Pons (tissue), 1 donor: ENCODE measurements at regions not wholly inside any gene's neighbourhood (a gene's known extent, or its start where the extent isn't known, plus 50 kb on each side); places are given as distances from the start of the nearest gene placed in this dataset.

Source experiments
- DNase-seq: peaks from one replicate; pipeline ENCODE4 v3.0.0-alpha.2; 2016; ENCODE audit warnings: low spot score

- peak; percentile 6 for DNase-seq
Measured at GRCh38 chr7:109126404-109127050, 556.9 kb downstream of the DNAJB9 start.

GRCh38 chr7:109127145-109127544 lies 557.5 kb downstream of the DNAJB9 start:
- DNase-seq, result no peak

DNA sequence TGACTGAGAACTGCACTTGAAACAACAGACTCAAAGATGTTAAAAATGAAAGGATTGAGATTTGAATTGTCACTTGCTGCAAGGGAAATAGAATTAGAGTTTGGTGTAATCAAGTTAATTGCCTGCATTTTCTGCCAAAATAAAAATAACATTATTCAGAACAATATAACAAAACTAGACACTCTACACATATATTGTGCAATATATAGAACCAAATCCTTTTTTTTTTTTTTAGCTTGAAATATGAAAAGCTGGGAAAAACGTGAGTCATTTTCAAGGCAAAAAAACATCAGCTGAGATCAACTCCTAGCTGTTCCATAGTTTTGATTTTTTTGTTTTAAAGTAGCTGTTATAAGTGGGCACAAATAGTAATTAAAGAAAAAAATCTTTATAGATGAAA lies 561.5 kb downstream of the DNAJB9 start:
- no peak for DNase-seq

GRCh38 chr7:109136893-109137292 lies 567.2 kb downstream of the DNAJB9 start:
- no peak for DNase-seq

- DNase-seq, result no peak
Measured at GRCh38 chr7:109154748-109155147, 585.1 kb downstream of the DNAJB9 start.

DNA sequence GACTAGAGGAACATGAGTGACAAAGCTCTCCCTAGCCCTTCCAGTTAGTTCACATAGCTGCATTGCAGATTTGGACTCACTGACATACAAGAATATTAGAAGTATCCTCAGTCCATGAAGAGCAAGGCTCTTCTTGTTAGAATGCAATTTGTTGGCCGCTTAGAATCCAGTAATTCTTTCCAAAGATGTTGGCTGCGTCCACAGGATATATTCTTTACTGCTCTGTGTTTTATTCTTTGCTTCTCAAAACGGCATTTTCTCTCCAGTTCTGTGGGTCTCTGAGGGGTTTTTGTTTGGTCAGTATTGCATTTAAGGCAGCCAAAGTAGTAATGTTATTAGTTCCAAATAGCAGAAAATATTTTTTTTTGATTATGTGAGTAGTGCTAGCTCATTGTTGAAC lies 588.6 kb downstream of the DNAJB9 start:
- DNase-seq, result no peak

- DNase-seq, result no peak
Measured at GRCh38 chr7:109176661-109177060, 607.0 kb downstream of the DNAJB9 start.

GRCh38 chr7:109178342-109178741 lies 608.7 kb downstream of the DNAJB9 start:
- DNase-seq, result no peak

- no peak for DNase-seq
Measured at GRCh38 chr7:109179601-109180000, 609.9 kb downstream of the DNAJB9 start.

- no peak for DNase-seq
Measured at GRCh38 chr7:109190766-109191398, 621.2 kb downstream of the DNAJB9 start.

- DNase-seq, result no peak
Measured at GRCh38 chr7:109206196-109206595, 636.5 kb downstream of the DNAJB9 start.

- DNase-seq, result no peak
Measured at GRCh38 chr7:109213081-109213480, 643.4 kb downstream of the DNAJB9 start.

DNA sequence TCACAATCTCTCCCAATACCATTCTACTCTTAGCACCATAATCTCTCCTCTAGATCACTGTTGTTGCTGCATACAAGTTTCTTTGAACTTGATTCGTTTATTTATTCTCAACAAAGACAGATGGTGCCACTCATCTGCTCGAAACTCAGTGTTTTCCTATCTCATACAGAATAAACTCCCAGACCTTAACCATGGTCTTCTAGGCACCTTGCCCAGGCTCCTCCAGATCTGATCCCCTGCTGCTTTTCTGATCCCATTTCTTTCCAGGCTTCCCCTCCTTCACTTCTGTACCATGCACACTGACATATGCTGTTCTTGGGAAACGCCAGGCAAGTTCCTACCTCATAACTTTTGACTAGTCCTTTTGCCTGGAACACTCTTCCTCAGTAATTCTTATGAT lies 645.7 kb downstream of the DNAJB9 start:
- DNase-seq, result no peak

DNA sequence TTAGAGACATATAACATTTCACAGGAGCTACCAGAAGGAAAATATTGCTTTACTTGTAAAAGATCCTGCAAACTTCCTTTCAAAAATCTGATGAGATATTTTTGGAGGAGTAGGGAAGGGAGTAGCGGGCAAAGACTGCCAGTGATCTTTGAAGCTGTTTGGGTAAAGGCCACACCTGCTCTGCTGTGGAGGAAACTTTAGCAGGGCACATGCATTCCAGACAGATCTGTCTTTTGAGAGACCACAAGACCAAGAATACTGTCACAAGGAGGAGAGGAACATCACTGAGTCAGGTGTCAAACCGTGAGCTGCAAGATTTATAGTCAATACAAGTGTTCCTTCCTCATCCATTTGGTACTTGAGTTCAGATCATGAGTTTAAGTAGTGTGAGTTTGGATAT lies 654.4 kb downstream of the DNAJB9 start:
- no peak for DNase-seq

DNA sequence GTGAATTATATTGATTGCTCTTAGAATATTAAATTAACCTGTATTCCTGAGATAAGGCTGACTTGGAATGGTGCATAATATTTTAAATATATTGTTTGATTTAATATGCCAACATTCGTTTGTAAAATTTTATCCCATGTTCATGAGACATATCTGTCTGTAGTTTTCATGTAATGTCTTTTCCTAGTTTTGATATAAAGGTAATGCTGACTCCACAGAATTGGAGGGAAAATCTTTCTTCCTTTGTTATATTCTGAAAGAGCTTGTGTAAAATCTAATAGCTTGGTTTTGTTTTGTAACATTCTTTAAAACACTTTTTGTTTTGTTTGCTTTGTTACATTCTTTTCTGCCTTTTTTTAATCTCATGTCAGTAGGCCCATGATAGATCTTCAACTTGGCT lies 657.0 kb downstream of the DNAJB9 start:
- DNase-seq, result no peak

DNA sequence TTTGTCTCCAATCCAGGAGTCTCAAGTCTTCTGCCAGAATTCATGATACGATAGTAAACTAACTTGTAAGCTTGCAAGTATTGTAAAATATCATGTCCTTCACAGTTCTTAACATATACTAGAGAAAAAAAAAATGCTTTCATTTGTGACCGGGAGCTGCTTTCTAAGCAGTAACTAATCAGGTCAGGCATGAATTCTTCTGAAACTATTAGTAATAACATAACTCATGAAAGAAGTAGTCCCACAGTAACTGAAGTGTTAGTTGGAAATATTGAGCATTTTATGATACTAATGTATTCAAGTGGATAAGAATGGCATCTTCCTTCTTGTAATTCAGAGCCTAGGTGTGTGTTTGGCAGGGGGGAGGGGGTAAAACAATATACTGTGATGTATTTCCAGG lies 665.6 kb downstream of the DNAJB9 start:
- DNase-seq, result no peak

DNA sequence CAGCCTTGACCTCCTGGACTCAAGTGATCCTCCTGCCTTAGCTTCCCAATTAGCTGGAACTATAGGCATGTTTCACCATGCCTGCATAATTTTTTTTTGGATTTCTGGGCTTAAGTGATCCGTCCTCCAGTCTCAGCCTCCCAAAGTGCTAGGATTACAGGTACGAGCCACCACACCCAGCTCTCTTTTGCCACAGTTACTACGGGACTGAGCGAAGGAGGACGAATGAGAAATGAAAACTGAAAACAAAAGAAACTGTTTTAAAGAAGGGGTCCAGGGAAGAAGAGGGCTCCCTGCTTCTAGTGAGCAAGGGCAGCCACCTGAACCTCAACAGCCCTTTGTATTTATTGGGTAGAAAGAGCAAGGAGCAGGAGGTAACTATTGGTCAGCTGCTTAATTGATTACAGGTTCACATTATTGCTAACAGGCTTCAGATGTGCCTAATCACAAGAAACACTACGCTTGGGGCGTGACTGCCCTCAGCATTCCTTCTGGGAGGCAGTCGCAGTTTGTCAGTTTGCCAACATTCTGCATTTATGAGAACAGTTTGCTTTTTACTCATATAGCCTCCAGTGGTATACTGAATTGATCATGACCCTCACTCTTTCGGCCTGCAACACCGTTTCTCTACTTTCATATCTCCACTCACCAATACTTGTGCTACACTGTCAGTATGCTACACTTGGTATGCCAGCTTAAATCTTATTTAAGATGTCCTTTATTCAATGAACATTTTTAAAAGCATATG lies 676.8 kb downstream of the DNAJB9 start:
- no peak for DNase-seq

DNA sequence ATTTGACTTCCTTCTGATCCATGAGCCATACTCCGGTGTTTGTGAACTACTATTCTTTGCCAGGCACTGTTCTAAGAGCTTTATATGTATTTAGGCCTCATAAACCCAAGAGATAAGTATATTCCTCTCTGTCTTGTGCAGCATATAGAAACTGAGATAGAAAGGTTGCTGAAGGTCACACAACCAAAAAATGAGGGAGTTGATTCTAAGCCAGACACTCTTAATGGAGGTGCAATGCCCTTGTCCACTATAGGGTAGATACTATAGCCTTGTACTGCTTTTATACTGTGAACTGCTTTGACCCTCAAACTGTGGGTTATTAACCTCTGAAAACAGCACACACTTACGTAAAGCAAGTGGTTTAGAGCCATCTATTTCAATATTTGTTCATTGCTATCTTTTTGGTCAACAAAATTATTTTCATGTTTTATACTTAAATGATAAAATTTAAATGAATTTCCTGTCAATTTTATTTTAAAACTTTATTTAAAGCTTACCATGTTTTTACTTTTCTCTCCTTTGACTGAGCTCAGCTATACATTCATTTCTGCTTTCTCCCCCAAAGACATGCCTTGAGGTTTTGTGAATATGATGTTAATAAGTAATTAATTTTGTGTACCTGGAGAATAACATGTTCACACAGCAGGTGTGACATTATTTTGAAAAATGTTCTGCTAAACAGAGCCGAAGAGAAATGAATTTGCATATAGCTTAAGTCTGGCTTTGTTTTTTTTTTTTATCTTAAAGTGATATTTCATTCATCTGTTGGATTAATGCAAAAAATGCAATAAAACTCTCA lies 687.3 kb downstream of the DNAJB9 start:
- DNase-seq, result no peak

DNA sequence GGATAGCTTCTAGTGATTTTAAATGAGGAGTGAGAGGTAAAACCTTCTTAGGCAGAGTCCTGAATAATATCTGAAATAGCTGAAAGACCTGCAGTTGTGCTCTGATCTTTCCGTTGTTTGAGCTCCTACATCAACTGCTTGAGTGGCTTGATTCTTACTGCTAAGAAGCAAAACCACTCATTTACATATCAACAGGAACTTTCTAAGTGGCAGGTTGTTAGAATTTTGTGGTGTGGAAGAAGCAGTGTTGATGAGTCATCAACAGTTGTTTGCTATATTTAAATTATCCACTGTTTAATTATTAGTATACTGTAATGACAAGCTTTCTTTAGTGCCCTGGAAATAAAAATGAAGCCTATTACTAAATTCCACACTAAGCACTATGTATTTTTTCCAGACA lies 689.5 kb downstream of the DNAJB9 start:
- DNase-seq, result no peak

DNA sequence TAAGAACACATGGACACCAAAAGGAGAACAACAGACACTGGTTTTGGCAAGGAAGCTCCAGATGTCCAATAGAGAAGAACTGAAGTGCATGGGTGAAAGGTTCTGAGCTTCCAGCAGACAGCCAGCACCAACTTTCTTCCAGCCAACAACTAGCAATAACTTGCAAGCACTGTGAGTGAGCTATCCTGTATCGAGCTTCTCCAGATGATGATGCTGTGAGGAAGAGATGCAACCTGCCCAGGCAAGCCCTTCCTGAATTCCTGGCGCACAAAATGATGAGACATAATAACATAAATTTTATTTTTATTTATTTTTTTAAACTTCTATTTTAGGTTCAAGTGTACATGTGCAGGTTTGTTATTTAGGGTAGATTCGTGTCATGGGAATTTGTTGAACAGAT lies 692.1 kb downstream of the DNAJB9 start:
- DNase-seq, result no peak

- no peak for DNase-seq
Measured at GRCh38 chr7:109266610-109267009, 696.9 kb downstream of the DNAJB9 start.

GRCh38 chr7:109276348-109276747 lies 706.7 kb downstream of the DNAJB9 start:
- no peak for DNase-seq

- DNase-seq, result no peak
Measured at GRCh38 chr7:109282726-109283125, 713.1 kb downstream of the DNAJB9 start.
